ENCODE measurements at regions not wholly inside any gene's neighbourhood (a gene's known extent, or its start where the extent isn't known, plus 50 kb on each side); places are given as distances from the start of the nearest gene placed in this dataset.
"Not testable (repeated sequence)": the region's sequence is repeated elsewhere in the genome, so short reads cannot be mapped to it uniquely, and the experiment has no call there.

- H3K4me1 ChIP-seq; H3K36me3 ChIP-seq; DNase-seq (ENCODE audit: low spot score in 2 of 2); H3K9me3 ChIP-seq; intact Hi-C loops (cut with DNase I); H3K27me3 ChIP-seq; H3K27ac ChIP-seq; H3K4me3 ChIP-seq: not testable (repeated sequence)
Observed at GRCh38 chr15:22273185-22273584, 185.5 kb upstream of the GOLGA6L22 start.

DNA sequence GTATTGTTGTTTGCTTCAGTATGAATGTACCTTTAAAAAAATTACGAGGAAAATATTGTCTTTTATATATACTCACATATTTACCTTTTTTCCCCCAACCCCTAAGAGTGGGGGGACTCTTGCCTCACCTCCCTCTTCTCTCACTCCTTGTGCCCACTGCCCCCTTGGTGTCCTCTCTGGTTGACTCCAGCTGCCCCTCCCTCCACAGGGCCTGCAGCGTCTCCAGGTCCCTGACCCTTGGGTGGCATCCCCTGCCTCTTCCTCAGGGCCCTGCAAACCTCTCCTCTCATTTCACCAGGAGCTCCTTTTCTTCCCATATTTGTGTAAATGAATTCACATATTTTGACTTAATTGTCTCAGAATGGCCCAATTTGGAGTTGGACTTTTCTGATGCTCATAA is 184.3 kb upstream of the GOLGA6L22 start:
- intact Hi-C loops (cut with DNase I); H3K36me3 ChIP-seq; H3K27ac ChIP-seq; H3K4me3 ChIP-seq; H3K4me1 ChIP-seq; H3K27me3 ChIP-seq; DNase-seq (ENCODE audit: low spot score in 2 of 2); H3K9me3 ChIP-seq: not testable (repeated sequence)

- H3K36me3 ChIP-seq; H3K4me1 ChIP-seq; DNase-seq (ENCODE audit: low spot score in 2 of 2); H3K27me3 ChIP-seq; H3K9me3 ChIP-seq; H3K4me3 ChIP-seq; intact Hi-C loops (cut with DNase I); H3K27ac ChIP-seq: not testable (repeated sequence)
Observed at GRCh38 chr15:22280770-22281169, 177.9 kb upstream of the GOLGA6L22 start.

GRCh38 chr15:22282794-22283533 is 175.7 kb upstream of the GOLGA6L22 start:
- DNase-seq (ENCODE audit: low spot score in 2 of 2); H3K4me3 ChIP-seq: not testable (repeated sequence)

GRCh38 chr15:22284795-22285420 is 173.8 kb upstream of the GOLGA6L22 start:
- H3K36me3 ChIP-seq; H3K4me1 ChIP-seq; H3K27me3 ChIP-seq; intact Hi-C loops (cut with DNase I); DNase-seq (ENCODE audit: low spot score in 2 of 2); H3K27ac ChIP-seq; H3K4me3 ChIP-seq; H3K9me3 ChIP-seq: not testable (repeated sequence)

More at GRCh38 chr15:22282794-22283533, 175.7 kb upstream of the GOLGA6L22 start:
- H3K27ac ChIP-seq; H3K27me3 ChIP-seq; intact Hi-C loops (cut with DNase I); H3K36me3 ChIP-seq; H3K9me3 ChIP-seq; H3K4me1 ChIP-seq: not testable (repeated sequence)

DNA sequence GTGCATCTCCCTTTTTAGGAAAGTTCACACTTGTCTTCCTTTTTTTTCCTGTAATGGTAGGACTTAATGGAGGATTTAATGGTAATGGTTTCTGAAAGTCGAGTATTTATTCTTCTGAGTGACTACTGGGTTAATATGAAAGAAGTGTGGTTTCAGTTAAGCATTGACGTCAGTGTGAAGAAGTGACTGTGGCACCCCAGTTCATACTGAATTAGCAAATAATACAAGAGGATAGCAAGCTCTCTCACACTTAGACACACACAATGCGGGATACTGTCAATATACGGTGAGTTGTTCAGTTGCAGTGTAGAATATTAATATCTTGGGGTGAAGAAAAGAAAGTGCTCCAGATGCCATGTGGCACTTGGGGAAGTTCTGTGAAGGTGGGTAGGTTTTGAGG is 167.6 kb upstream of the GOLGA6L22 start:
- H3K4me3 ChIP-seq; H3K27ac ChIP-seq; intact Hi-C loops (cut with DNase I); H3K27me3 ChIP-seq; H3K4me1 ChIP-seq; DNase-seq (ENCODE audit: low spot score in 2 of 2); H3K9me3 ChIP-seq; H3K36me3 ChIP-seq: not testable (repeated sequence)

- H3K27me3 ChIP-seq; H3K4me3 ChIP-seq; H3K4me1 ChIP-seq; DNase-seq (ENCODE audit: low spot score in 2 of 2); H3K36me3 ChIP-seq; H3K27ac ChIP-seq; H3K9me3 ChIP-seq; intact Hi-C loops (cut with DNase I): not testable (repeated sequence)
Observed at GRCh38 chr15:22303112-22303511, 155.6 kb upstream of the GOLGA6L22 start.
